A204.1 (cell line): ENCODE measurements at regions not wholly inside any gene's neighbourhood (a gene's known extent, or its start where the extent isn't known, plus 50 kb on each side); places are given as distances from the start of the nearest gene placed in this dataset.
"Not testable (repeated sequence)": the region's sequence is repeated elsewhere in the genome, so short reads cannot be mapped to it uniquely, and the experiment has no call there.

ENCODE experiments used
- FAIRE-seq: peaks from 2 replicates; lab custom pipeline; 2012; peaks lifted over from hg19 to GRCh38; lab: Jason Lieb, UNC

- no peak for FAIRE-seq
Measured at GRCh38 chr5:155514105-155514563, 500.6 kb downstream of the KIF4B start.

DNA sequence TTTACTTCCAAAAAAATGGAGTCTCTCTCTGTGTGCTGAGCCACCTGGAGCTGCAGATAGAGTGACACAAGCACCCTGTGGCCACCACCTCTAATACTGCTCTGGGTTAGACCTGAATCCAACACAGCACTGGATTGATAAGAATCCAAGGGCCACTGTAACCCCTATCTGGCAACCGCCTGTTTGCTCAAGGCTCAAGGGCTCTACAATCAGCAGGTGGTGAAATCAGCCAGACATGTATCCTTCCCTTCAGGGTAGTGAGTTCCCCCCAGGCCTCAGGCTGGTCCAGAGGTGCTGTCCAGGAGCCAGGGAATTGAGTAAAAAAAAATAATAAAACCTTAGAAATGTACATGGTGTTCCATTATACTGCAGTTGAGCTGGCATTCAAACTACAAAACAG lies 509.0 kb downstream of the KIF4B start:
- no peak for FAIRE-seq

GRCh38 chr5:155529362-155529761 lies 515.8 kb downstream of the KIF4B start:
- FAIRE-seq: no peak

- FAIRE-seq: no peak
Measured at GRCh38 chr5:155530046-155530445, 516.5 kb downstream of the KIF4B start.

DNA sequence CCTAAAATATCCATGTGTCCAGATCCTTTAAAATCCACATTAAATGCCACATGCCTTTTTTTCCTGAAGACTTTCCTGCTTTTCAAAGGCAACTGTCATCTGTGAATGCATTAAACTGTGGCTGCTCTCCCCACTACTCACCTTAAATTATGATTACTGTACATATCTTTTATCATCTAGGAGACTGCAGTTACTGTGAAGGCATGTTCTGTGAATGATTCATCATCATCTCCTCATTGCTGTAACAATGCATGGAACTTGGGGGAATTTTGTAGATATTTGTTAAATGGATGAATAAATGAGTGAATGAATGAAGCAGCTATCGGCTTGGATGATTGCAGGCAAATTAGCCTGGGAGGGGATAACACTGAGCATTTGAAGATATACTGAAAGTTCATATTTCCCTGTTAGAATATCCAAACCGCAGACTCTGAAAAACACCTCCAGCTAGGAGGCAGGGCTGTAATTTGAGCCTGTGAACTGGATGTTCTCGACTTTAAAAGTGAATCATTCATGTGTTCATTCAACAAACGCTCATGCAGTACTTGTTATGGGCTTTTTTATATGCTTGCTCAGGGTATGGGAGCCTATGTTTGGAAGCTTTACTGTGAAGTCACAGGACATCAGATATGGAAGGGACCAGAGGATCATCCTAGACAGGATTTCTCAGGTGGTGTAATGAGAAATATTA lies 519.2 kb downstream of the KIF4B start:
- no peak for FAIRE-seq

DNA sequence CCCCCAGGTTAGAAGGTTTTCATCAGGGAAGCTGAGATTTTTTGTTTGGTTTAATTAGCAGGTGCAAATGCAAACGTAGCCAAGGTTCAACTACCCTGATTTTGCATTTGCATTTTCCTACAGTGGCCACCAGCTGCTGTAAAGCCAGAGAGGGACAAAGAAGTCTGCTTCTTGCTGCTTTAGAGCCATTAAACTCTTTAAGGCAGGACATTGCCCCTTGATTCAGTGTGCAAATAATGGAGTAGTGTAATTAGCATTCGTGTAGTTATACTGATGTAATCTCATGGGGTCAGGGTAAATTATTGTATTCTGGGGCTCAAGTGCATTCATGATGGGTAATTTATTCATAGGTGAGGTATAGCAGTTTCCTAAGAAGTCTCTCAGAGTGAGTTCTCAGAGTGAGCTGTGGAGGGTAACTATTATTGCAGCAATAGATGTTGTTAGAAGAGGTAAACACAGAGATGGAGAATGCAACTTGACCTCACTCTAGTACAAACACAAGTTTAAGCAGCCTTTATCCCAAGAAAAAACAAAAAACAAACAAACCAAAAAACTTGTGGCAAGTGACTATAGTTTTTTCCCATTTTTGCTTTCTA lies 526.5 kb downstream of the KIF4B start:
- FAIRE-seq: no peak

DNA sequence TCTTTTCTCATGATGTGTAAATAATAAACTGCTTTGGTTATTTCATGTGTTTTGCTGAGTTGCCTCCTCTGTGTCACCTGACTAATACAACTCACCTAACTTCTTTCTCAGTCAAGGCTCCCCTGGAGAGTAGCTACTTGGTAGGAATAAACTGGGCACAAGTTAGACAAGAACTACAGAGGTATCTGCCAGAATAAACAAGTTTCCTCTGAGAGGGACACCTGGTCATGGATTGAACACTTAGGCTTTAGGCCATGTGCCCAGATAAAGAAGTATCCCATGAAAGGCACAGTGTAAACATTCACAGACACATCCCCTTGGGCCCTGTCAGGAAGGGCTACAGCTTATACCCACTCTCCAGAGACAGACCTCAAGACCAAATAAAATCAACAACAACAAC lies 532.5 kb downstream of the KIF4B start:
- no peak for FAIRE-seq

GRCh38 chr5:155554500-155554899 lies 540.9 kb downstream of the KIF4B start:
- FAIRE-seq: no peak

DNA sequence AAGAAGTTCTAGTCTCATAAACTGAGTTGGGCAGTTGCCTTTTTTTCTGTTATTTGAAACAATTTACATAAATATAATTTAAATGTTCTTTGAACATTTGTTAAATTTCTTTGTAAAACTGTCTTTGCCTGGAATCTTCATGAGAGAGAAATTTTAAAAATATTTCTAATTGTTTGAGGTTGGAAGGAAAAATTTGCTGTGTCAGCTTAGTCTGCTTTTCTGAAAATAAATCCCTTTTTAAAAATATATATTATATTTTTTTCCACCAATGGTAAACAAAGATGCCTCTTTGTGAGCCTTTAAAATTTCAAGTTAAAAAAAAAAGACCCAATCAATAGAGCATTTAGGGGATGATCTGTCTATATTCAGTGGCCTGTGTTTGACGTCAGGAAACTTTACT lies 542.7 kb downstream of the KIF4B start:
- no peak for FAIRE-seq

- FAIRE-seq: no peak
Measured at GRCh38 chr5:155556700-155557099, 543.1 kb downstream of the KIF4B start.

- FAIRE-seq: no peak
Measured at GRCh38 chr5:155562158-155562557, 548.6 kb downstream of the KIF4B start.

- no peak for FAIRE-seq
Measured at GRCh38 chr5:155564541-155564940, 551.0 kb downstream of the KIF4B start.

GRCh38 chr5:155575861-155576260 lies 562.3 kb downstream of the KIF4B start:
- no peak for FAIRE-seq

DNA sequence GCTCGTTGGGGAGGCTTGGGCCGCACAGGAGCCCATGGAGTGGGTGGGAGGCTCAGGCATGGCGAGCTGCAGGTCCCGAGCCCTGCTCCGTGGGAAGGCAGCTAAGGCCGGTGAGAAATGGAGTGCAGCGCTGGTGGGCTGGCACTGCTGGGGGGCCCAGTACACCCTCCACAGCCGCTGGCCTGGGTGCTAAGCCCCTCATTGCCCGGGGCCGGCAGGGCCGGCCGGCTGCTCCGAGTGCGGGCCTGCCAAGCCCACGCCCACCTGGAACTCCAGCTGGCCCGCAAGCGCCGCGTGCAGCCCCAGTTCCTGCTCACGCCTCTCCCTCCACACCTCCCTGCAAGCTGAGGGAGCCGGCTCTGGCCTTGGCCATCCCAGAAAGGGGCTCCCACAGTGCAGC lies 573.3 kb downstream of the KIF4B start:
- FAIRE-seq: not testable (repeated sequence)

GRCh38 chr5:155587458-155587857 lies 573.9 kb downstream of the KIF4B start:
- no peak for FAIRE-seq

DNA sequence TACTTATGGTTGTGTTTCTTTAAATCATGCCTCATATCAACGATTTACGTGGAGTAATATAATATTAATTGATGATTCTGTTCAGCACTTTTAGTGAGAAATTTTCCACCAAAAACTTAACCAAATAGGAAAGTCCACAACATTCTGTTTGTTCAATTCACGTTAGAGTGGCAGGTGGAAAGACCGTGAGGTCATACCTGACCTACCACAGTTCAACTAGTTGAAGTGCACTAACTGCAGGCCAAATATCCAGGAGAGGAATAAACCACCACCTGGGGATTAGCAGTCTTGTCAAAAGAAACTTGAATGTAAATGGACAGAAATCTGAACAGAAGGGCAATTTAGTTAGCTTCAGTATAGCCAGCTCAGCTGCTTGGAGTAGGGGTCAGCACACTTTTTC lies 577.7 kb downstream of the KIF4B start:
- FAIRE-seq: no peak

- no peak for FAIRE-seq
Measured at GRCh38 chr5:155594270-155594669, 580.7 kb downstream of the KIF4B start.

- no peak for FAIRE-seq
Measured at GRCh38 chr5:155595791-155596190, 582.2 kb downstream of the KIF4B start.

DNA sequence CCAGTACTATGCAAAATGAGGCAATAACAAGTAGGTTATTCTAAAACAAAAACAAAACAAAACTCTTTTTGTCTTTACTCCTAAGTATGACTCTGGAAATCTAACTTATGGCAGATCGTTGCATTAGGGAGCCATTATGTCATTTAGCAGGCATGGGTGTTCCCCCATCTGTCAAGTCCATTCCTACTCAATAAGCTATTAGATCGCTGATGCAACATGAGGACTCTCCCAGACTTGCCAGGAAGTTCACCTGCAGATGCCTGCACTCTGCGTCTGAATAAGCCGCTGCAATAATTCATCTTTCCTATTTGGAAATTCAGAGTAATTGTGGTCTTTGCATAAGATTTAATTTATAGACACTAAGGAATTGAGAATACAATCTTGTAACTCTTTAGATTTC lies 585.0 kb downstream of the KIF4B start:
- FAIRE-seq: no peak

GRCh38 chr5:155605920-155606319 lies 592.4 kb downstream of the KIF4B start:
- FAIRE-seq: no peak

DNA sequence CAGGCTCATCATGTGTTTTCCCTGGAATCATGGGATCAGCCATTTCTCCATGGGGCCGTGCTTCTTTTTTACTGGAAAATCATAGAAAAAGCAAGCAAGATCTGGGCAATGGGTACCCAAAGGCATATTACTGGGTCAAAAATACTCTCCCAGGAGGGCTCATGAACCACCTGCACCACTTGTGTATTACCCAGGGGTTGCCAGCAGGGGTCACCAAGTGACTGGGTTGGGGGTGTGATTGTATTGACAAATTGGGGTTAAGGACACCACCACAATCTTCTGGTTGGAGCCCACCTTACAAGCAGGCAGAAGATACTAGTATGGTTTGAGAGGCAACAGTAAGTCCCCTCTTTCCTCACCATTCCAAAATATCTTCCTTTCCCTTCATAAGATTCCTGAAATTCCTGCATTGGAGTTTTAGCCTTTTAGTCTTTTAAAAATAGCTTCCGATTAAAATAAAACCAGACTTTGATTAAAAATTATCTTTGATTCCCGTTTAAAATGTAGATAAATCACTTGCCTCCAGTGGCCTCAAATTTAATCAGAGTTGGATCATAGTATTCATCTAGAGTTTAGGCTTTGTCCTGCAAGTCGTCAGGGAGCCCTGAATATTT lies 603.3 kb downstream of the KIF4B start:
- FAIRE-seq: no peak

DNA sequence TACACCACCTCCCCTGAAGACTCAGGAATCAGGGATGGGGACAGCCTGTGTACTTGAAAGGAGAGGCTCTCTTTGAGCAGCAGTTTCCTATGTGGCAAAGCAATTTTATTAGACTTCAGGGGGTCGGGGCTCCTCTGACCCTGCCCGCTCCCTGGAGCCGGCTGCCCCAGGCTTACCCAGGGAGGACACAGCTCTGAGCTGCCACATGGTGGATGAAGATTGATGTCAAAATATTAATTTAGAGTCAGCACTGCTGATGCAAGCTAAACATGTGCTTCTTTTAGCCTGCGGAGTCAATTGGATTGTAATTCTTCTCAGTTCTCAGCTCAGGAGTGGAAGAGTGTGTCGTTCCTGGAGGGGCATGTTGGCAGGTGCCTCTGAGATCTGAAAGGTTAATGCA lies 606.1 kb downstream of the KIF4B start:
- no peak for FAIRE-seq

DNA sequence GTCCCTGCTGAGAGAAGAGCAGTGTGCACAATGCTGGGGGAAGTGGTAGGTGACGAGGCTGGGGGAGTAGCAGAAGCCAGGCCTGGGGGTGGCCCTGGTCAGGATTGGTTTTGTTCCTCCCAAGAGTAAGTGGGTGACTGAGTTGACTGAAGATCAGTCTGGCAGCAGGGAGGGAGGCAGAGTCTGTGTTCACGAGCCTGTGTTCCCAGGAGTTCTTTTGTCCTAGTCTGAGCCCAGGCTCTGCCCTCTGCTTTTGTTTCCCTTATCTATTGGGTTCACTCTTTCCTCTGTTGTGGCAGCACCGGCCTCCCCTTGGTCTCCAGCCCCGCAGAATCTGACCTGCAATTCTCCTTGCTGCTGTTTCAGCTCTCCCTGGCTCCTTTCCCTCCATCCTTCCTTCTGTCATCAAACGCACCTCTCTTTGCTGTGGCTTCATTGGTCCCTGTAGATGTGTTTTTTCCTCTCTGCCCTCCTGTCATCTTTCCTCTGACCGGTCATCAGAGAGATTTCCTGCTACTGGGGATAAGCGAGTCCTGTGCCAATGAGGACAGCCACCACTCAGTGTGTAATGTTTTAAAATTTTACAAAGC lies 607.4 kb downstream of the KIF4B start:
- no peak for FAIRE-seq
